H1 (cell line): ENCODE measurements at regions not wholly inside any gene's neighbourhood (a gene's known extent, or its start where the extent isn't known, plus 50 kb on each side); places are given as distances from the start of the nearest gene placed in this dataset.

ENCODE experiments used
- CTCF ChIA-PET: fragments of 300-600 bp; sonication (Branson Sonifier 250); formaldehyde crosslinking; loops from one replicate; lab custom pipeline; 2021; ENCODE audit not compliant: partially characterized antibody; lab: Charles Lee
- POLR2A ChIA-PET: fragments of 300-600 bp; sonication (Branson Sonifier 250); formaldehyde crosslinking; loops from one replicate; lab custom pipeline; 2021; ENCODE audit warnings: inconsistent platforms; ENCODE audit not compliant: partially characterized antibody; lab: Charles Lee
- DNase-seq, 2 experiments: peaks; one replicate each; pipeline versions ENCODE4 v3.0.0 to v3.0.0-alpha.2; 2010 to 2022; ENCODE audit warnings: low spot score in 2 of 2, low read depth in 1 of 2, mixed read lengths in 1 of 2
- FAIRE-seq: peaks from 2 replicates; lab custom pipeline; 2011; peaks lifted over from hg19 to GRCh38; lab: Jason Lieb, UNC
- H2AFZ ChIP-seq: 2 replicates; pipeline ENCODE4 v1.8.1; 2012; ENCODE audit warnings: low read length, inconsistent platforms
- H2AK5ac ChIP-seq: 2 replicates; pipeline ENCODE4 v1.6.1; 2013; ENCODE audit warnings: low read depth, low read length
- H2BK120ac ChIP-seq: replicated peaks from 2 replicates; pipeline ENCODE3; 2013; ENCODE audit warnings: low read depth, low read length, inconsistent platforms
- H2BK12ac ChIP-seq: 2 replicates; pipeline ENCODE4 v1.6.1; 2013; ENCODE audit warnings: low read depth, low read length
- H2BK15ac ChIP-seq: 2 replicates; pipeline ENCODE4 v1.6.1; 2013; ENCODE audit warnings: low read length
- H2BK20ac ChIP-seq: 2 replicates; pipeline ENCODE4 v1.6.1; 2013; ENCODE audit warnings: low read length
- H2BK5ac ChIP-seq: 2 replicates; pipeline ENCODE4 v1.6.1; 2013; ENCODE audit warnings: low read depth, low read length
- H3K14ac ChIP-seq: 2 replicates; pipeline ENCODE4 v1.6.1; 2013; ENCODE audit warnings: inconsistent platforms; ENCODE audit not compliant: insufficient read length
- H3K18ac ChIP-seq: 2 replicates; pipeline ENCODE4 v1.6.1; 2013; ENCODE audit warnings: low read length; ENCODE audit errors: extremely low read depth
- H3K23ac ChIP-seq: 2 replicates; pipeline ENCODE4 v1.6.1; 2013; ENCODE audit warnings: inconsistent platforms; ENCODE audit not compliant: insufficient read length
- H3K23me2 ChIP-seq: 2 replicates; pipeline ENCODE4 v1.6.1; 2013; ENCODE audit warnings: low read depth, low read length
- H3K27ac ChIP-seq: 2 replicates; pipeline ENCODE4 v1.6.1; 2011; ENCODE audit warnings: low read depth, low read length, inconsistent platforms
- H3K27me3 ChIP-seq, 4 experiments: replicated peaks in 1 of 4; 1 replicate in 1 of 4; 2 replicates in 3 of 4; pipeline versions ENCODE4 v1.6.1 to v1.8.1; 2011 to 2013; ENCODE audit warnings: low read length in 3 of 4, mild to moderate bottlenecking in 3 of 4, inconsistent platforms in 2 of 4, mixed read lengths in 2 of 4, moderate library complexity in 1 of 4; ENCODE audit not compliant: control insufficient read depth in 3 of 4, insufficient read depth in 3 of 4; ENCODE audit errors: extremely low read depth in 1 of 4
- H3K36me3 ChIP-seq, 4 experiments: 2 replicates each; pipeline versions ENCODE4 v1.6.1 to v1.8.1; 2011 to 2013; ENCODE audit warnings: mild to moderate bottlenecking in 4 of 4, low read length in 3 of 4, moderate library complexity in 2 of 4, control low read depth in 1 of 4, inconsistent platforms in 1 of 4; ENCODE audit not compliant: insufficient read depth in 4 of 4, control insufficient read depth in 2 of 4
- H3K4ac ChIP-seq: replicated peaks from 2 replicates; pipeline ENCODE3; 2013; ENCODE audit warnings: low read length, low read depth, mixed read lengths, inconsistent platforms; ENCODE audit not compliant: insufficient read length
- H3K4me1 ChIP-seq, 4 experiments: replicated peaks in 1 of 4; 1 replicate in 1 of 4; 2 replicates in 3 of 4; pipeline versions ENCODE4 v1.6.1 to v1.8.1; 2011 to 2013; ENCODE audit warnings: low read length in 3 of 4, inconsistent platforms in 2 of 4, mixed read lengths in 1 of 4; ENCODE audit not compliant: insufficient read depth in 4 of 4, control insufficient read depth in 3 of 4
- H3K4me2 ChIP-seq, 2 experiments: 2 replicates each; pipeline versions ENCODE4 v1.6.1 to v1.8.1; 2011 to 2013; ENCODE audit warnings: low read depth in 2 of 2, low read length in 2 of 2, control low read depth in 1 of 2, inconsistent platforms in 1 of 2, mild to moderate bottlenecking in 1 of 2; ENCODE audit not compliant: insufficient read depth in 1 of 2
- H3K4me3 ChIP-seq, 4 experiments: fragments of 200-600, 300-600 bp in 1 of 4; sonication (generic), shearing (Covaris generic), sonication (Bioruptor Twin) in 1 of 4; 2 replicates each; pipeline versions ENCODE4 v1.5.1 to v1.8.1; 2011 to 2016; ENCODE audit warnings: low read length in 4 of 4, low read depth in 3 of 4, control low read depth in 2 of 4, inconsistent platforms in 2 of 4, mild to moderate bottlenecking in 2 of 4, mixed read lengths in 1 of 4, moderate library complexity in 1 of 4; ENCODE audit not compliant: insufficient read depth in 2 of 4; ENCODE audit errors: extremely low read depth in 1 of 4
- H3K56ac ChIP-seq: replicated peaks from 2 replicates; pipeline ENCODE3; 2013; ENCODE audit warnings: low read depth, mild to moderate bottlenecking, mixed read lengths, low read length, inconsistent platforms; ENCODE audit not compliant: insufficient read length
- H3K79me1 ChIP-seq: 2 replicates; pipeline ENCODE4 v1.6.1; 2013; ENCODE audit warnings: low read depth, low read length, control low read depth
- H3K79me2 ChIP-seq, 2 experiments: 2 replicates each; pipeline versions ENCODE4 v1.6.1 to v1.8.1; 2012 to 2013; ENCODE audit warnings: low read length in 2 of 2, mild to moderate bottlenecking in 2 of 2, inconsistent platforms in 1 of 2; ENCODE audit not compliant: insufficient read depth in 2 of 2, control insufficient read depth in 1 of 2
- H3K9ac ChIP-seq, 4 experiments: replicated peaks in 1 of 4; 1 replicate in 1 of 4; 2 replicates in 3 of 4; pipeline versions ENCODE4 v1.6.1 to v1.8.1; 2011 to 2013; ENCODE audit warnings: low read depth in 3 of 4, low read length in 3 of 4, control low read depth in 2 of 4, mild to moderate bottlenecking in 2 of 4, moderate library complexity in 2 of 4, inconsistent platforms in 1 of 4; ENCODE audit errors: extremely low read depth in 1 of 4
- H3K9me3 ChIP-seq, 2 experiments: 2 replicates each; pipeline versions ENCODE4 v1.6.1 to v1.8.1; 2012 to 2013; ENCODE audit warnings: mild to moderate bottlenecking in 2 of 2, moderate library complexity in 2 of 2, control low read depth in 1 of 2, inconsistent platforms in 1 of 2, low read depth in 1 of 2, low read length in 1 of 2, mixed read lengths in 1 of 2; ENCODE audit not compliant: insufficient read depth in 2 of 2
- H4K20me1 ChIP-seq, 2 experiments: replicated peaks in 1 of 2; 2 replicates each; pipeline versions ENCODE3 to v1.8.1; 2011 to 2013; ENCODE audit warnings: inconsistent platforms in 2 of 2, low read length in 2 of 2, mild to moderate bottlenecking in 1 of 2; ENCODE audit not compliant: insufficient read depth in 2 of 2, control insufficient read depth in 1 of 2
- H4K5ac ChIP-seq: 2 replicates; pipeline ENCODE4 v1.6.1; 2013; ENCODE audit warnings: low read length, low read depth, mixed read lengths, inconsistent platforms; ENCODE audit not compliant: insufficient read length
- H4K8ac ChIP-seq: 2 replicates; pipeline ENCODE4 v1.8.0; 2013; ENCODE audit warnings: mild to moderate bottlenecking, moderate library complexity, low read length, inconsistent platforms; ENCODE audit not compliant: insufficient read depth; ENCODE audit errors: extremely low read depth
- H4K91ac ChIP-seq: replicated peaks from 2 replicates; pipeline ENCODE3; 2013; ENCODE audit warnings: low read length, mixed read lengths, inconsistent platforms; ENCODE audit not compliant: insufficient read length
- CBX8 ChIP-seq: fragments of 300-800, 300-1000 bp; sonication (generic); IDR thresholded peaks from 2 replicates; pipeline ENCODE4 v1.7.1; 2016; ENCODE audit warnings: low read depth, low read length, borderline replicate concordance
- FOSL1 ChIP-seq: IDR thresholded peaks from 2 replicates; pipeline ENCODE4 v1.6.1; 2011; ENCODE audit warnings: mild to moderate bottlenecking, low read depth, low read length, moderate library complexity; ENCODE audit not compliant: insufficient read depth
- RXRA ChIP-seq: IDR thresholded peaks from 2 replicates; pipeline ENCODE4 v1.6.1; 2011; ENCODE audit warnings: low read depth, mild to moderate bottlenecking, low read length, moderate library complexity; ENCODE audit not compliant: insufficient read depth
- SRF ChIP-seq: IDR thresholded peaks from 2 replicates; pipeline ENCODE4 v1.6.1; 2011; ENCODE audit warnings: mild to moderate bottlenecking, low read depth, low read length, moderate library complexity
- SUZ12 ChIP-seq: fragments of 200-600 bp; sonication (generic); IDR thresholded peaks from 2 replicates; pipeline ENCODE4 v1.6.1; 2012; ENCODE audit warnings: mild to moderate bottlenecking, inconsistent platforms, low read length, moderate library complexity, mixed read lengths
- TCF12 ChIP-seq: IDR thresholded peaks from 2 replicates; pipeline ENCODE4 v1.6.1; 2011; ENCODE audit warnings: low read depth, mild to moderate bottlenecking, low read length
- TEAD4 ChIP-seq: IDR thresholded peaks from 2 replicates; pipeline ENCODE4 v1.6.1; 2012; ENCODE audit warnings: low read depth, low read length, inconsistent platforms, mixed read lengths
- ZNF274 ChIP-seq: IDR thresholded peaks from 2 replicates; pipeline ENCODE4 v1.7.0; 2012; ENCODE audit warnings: low read length, borderline replicate concordance; ENCODE audit errors: extremely low read depth
- WGBS, 2 experiments: shearing (Covaris generic) in 1 of 2; methylation state at CpG; one replicate each; pipeline versions ENCODE4 v1.1.6 to v1.1.7; 2013 to 2015; ENCODE audit warnings: low lambda C conversion rate in 2 of 2, mixed read lengths in 2 of 2, inconsistent platforms in 1 of 2, low coverage in 1 of 2, missing lambda C conversion rate in 1 of 2; ENCODE audit not compliant: insufficient replicate concordance in 2 of 2, insufficient coverage in 1 of 2, insufficient read length in 1 of 2; ENCODE audit errors: extremely low coverage in 1 of 2, missing lambda C conversion rate in 1 of 2; 5-methylcytosine and 5-hydroxymethylcytosine counted together
- TF ChIP-seq, protein P1 (sequence below): IDR thresholded peaks from 2 replicates; pipeline ENCODE4 v1.6.1; 2012; ENCODE audit warnings: low read length, inconsistent platforms
- TF ChIP-seq, protein P2 (sequence below): IDR thresholded peaks from 2 replicates; pipeline ENCODE4 v1.6.1; 2011; ENCODE audit warnings: low read length, improper control_type of control experiment

- Histone ChIP-seq H2AK5ac (no peak overlapping the region), H3K36me3 (peaks cover 0 to 3% (median 0%) of the 10 kb centered on the region in 4 experiments; a peak in 1 of 8 replicates), H3K14ac (no peak overlapping the region), H3K4me3 (no peak overlapping the region), H3K27ac (no peak overlapping the region), H3K23me2 (no peaks in the 10 kb centered on the region), H3K4me1 (no peaks in the 10 kb centered on the region), H3K4me2 (no peak overlapping the region), H3K27me3 (no peaks in the 10 kb centered on the region), H2BK12ac (no peak overlapping the region), H2AFZ (no peak overlapping the region), H3K79me1 (no peaks in the 10 kb centered on the region), H4K20me1 (no peaks in the 10 kb centered on the region), H4K91ac (no peak overlapping the region), H3K18ac (no peak overlapping the region), H3K79me2 (no peaks in the 10 kb centered on the region), H4K5ac (no peak overlapping the region), H3K23ac (no peak overlapping the region), H3K56ac (no peak overlapping the region), H2BK15ac (no peak overlapping the region), H4K8ac (no peak overlapping the region), H3K9ac (no peak overlapping the region), H2BK120ac (no peak overlapping the region)
- CTCF ChIA-PET: no interaction called here
- DNase-seq: no peak
- no peak for FAIRE-seq
- POLR2A ChIA-PET: no interaction called here
- TF ChIP-seq ZNF274: no peak
- TF ChIP-seq, protein P1, sequence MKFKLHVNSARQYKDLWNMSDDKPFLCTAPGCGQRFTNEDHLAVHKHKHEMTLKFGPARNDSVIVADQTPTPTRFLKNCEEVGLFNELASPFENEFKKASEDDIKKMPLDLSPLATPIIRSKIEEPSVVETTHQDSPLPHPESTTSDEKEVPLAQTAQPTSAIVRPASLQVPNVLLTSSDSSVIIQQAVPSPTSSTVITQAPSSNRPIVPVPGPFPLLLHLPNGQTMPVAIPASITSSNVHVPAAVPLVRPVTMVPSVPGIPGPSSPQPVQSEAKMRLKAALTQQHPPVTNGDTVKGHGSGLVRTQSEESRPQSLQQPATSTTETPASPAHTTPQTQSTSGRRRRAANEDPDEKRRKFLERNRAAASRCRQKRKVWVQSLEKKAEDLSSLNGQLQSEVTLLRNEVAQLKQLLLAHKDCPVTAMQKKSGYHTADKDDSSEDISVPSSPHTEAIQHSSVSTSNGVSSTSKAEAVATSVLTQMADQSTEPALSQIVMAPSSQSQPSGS: no peak
- no peak for TF ChIP-seq FOSL1
- no peak for TF ChIP-seq CBX8
- TF ChIP-seq, protein P2, sequence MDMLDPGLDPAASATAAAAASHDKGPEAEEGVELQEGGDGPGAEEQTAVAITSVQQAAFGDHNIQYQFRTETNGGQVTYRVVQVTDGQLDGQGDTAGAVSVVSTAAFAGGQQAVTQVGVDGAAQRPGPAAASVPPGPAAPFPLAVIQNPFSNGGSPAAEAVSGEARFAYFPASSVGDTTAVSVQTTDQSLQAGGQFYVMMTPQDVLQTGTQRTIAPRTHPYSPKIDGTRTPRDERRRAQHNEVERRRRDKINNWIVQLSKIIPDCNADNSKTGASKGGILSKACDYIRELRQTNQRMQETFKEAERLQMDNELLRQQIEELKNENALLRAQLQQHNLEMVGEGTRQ: no peak
- no peak for TF ChIP-seq RXRA
- no peak for TF ChIP-seq TEAD4
- TF ChIP-seq TCF12: no peak
- no peak for TF ChIP-seq SUZ12
- TF ChIP-seq SRF: no peak
- TF ChIP-seq, all 59 proteins: peak for 0
- H3K4ac ChIP-seq: no peak overlapping the region
- H2BK5ac ChIP-seq: no peak overlapping the region
- WGBS, 2 experiments: 98% methylated on average over 3 of the region's 3 CpGs; no CpG with 5 or more reads in 1 of the 2 experiments
- H2BK20ac ChIP-seq: no peak overlapping the region
- peaks cover 9 to 13% of the 10 kb centered on the region in 2 experiments; a peak in 2 of 4 replicates for H3K9me3 ChIP-seq
Measured at GRCh38 chr4:183789657-183790056, 115.5 kb upstream of the STOX2 start.
